GM19455 (cell line): ENCODE measurements at regions not wholly inside any gene's neighbourhood (a gene's known extent, or its start where the extent isn't known, plus 50 kb on each side); places are given as distances from the start of the nearest gene placed in this dataset.
"Not testable (repeated sequence)": the region's sequence is repeated elsewhere in the genome, so short reads cannot be mapped to it uniquely, and the experiment has no call there.

ENCODE experiments used
- ATAC-seq: cut with Tn5 transposase; IDR thresholded peaks from one replicate; pipeline ENCODE4 v1.9.1; 2021; ENCODE audit not compliant: unreplicated experiment

GRCh38 chr3:193946945-193947344 is 189.0 kb upstream of the HES1 start:
- ATAC-seq, result no peak

GRCh38 chr3:193947596-193947995 is 188.4 kb upstream of the HES1 start:
- no peak for ATAC-seq

- no peak for ATAC-seq
Measured at GRCh38 chr3:193948459-193948858, 187.5 kb upstream of the HES1 start.

- ATAC-seq, result no peak
Measured at GRCh38 chr3:193951859-193952258, 184.1 kb upstream of the HES1 start.

- ATAC-seq, result no peak
Measured at GRCh38 chr3:193954752-193955151, 181.2 kb upstream of the HES1 start.

GRCh38 chr3:193955719-193956118 is 180.2 kb upstream of the HES1 start:
- ATAC-seq, result no peak

GRCh38 chr3:193959861-193960260 is 176.1 kb upstream of the HES1 start:
- no peak for ATAC-seq

GRCh38 chr3:193960487-193961274 is 175.3 kb upstream of the HES1 start:
- no peak for ATAC-seq

GRCh38 chr3:193962986-193963685 is 172.8 kb upstream of the HES1 start:
- no peak for ATAC-seq

- ATAC-seq, result no peak
Measured at GRCh38 chr3:193963808-193964516, 172.0 kb upstream of the HES1 start.

- ATAC-seq, result no peak
Measured at GRCh38 chr3:193964517-193964880, 171.4 kb upstream of the HES1 start.

- ATAC-seq, result no peak
Measured at GRCh38 chr3:193968380-193968974, 167.5 kb upstream of the HES1 start.

- not testable (repeated sequence) for ATAC-seq
Measured at GRCh38 chr3:193970131-193970772, 165.7 kb upstream of the HES1 start.

- no peak for ATAC-seq
Measured at GRCh38 chr3:193970773-193971206, 165.2 kb upstream of the HES1 start.

GRCh38 chr3:193971261-193971751 is 164.6 kb upstream of the HES1 start:
- no peak for ATAC-seq

GRCh38 chr3:193971966-193972365 is 164.0 kb upstream of the HES1 start:
- no peak for ATAC-seq

GRCh38 chr3:193972832-193973231 is 163.1 kb upstream of the HES1 start:
- ATAC-seq, result no peak

- no peak for ATAC-seq
Measured at GRCh38 chr3:193974191-193974652, 161.7 kb upstream of the HES1 start.

- ATAC-seq, result no peak
Measured at GRCh38 chr3:193974671-193975535, 161.0 kb upstream of the HES1 start.

GRCh38 chr3:193977622-193978021 is 158.3 kb upstream of the HES1 start:
- ATAC-seq, result no peak
